Ascending aorta (tissue), 2 donors: ENCODE measurements at regions not wholly inside any gene's neighbourhood (a gene's known extent, or its start where the extent isn't known, plus 50 kb on each side); places are given as distances from the start of the nearest gene placed in this dataset.
"Not testable (repeated sequence)": the region's sequence is repeated elsewhere in the genome, so short reads cannot be mapped to it uniquely, and the experiment has no call there.

Source experiments
- DNase-seq, 2 donors: peaks; one replicate each; pipeline ENCODE4 v3.0.0-alpha.2; 2019; ENCODE audit warnings: low spot score in 2 of 2
- H3K27ac ChIP-seq, 2 donors: fragments of 200-600 bp; sonication (generic); one replicate each; pipeline ENCODE4 v1.5.1; 2016 to 2017; ENCODE audit warnings: mild to moderate bottlenecking in 1 of 2
- H3K27me3 ChIP-seq: fragments of 200-600 bp; sonication (generic); one replicate; pipeline ENCODE4 v1.5.1; 2017
- H3K36me3 ChIP-seq, 2 donors: fragments of 200-600 bp; sonication (generic); one replicate each; pipeline ENCODE4 v1.5.1; 2016
- H3K4me1 ChIP-seq, 2 donors: fragments of 200-600 bp; sonication (generic); one replicate each; pipeline ENCODE4 v1.5.1; 2016 to 2017; ENCODE audit warnings: mild to moderate bottlenecking in 1 of 2
- H3K4me3 ChIP-seq, 2 donors: fragments of 200-600 bp; sonication (generic); one replicate each; pipeline ENCODE4 v1.5.1; 2016 to 2017; ENCODE audit warnings: mild to moderate bottlenecking in 1 of 2
- H3K9me3 ChIP-seq, 2 donors: fragments of 200-600 bp; sonication (generic); one replicate each; pipeline ENCODE4 v1.5.1; 2016
- intact Hi-C: fragments of 100-400 bp; cut with DNase I; formaldehyde crosslinking; loops from one replicate; pipeline ENCODE4 v1.15.1; 2023
- TF ChIP-seq, protein P1 (sequence below), 3 experiments: fragments of 200-600 bp in 2 of 3; fragments of 450-650 bp in 1 of 3; sonication (generic) in 2 of 3; IDR thresholded peaks; one replicate each; pipeline ENCODE4 v1.5.1; 2016 to 2019; ENCODE audit warnings: antibody characterized with exemption in 3 of 3, mild to moderate bottlenecking in 1 of 3, moderate library complexity in 1 of 3

DNA sequence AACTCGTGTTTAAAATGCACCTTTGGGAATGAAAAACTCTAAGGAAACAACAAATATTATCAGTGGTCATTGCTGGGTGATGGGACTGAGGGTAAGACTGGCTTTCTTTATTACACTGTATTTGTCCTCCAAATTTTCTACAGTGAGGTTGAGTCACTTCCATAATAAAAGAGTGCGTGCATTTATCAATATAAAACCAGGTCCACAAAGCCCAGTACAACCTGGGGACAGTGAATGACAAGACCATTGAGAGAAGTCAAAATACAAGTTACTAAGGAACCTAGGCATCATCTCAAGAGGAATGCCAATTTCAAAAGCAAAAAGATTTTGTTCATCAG is 76.4 kb downstream of the MAGED4 start:
- TF ChIP-seq, protein P1, sequence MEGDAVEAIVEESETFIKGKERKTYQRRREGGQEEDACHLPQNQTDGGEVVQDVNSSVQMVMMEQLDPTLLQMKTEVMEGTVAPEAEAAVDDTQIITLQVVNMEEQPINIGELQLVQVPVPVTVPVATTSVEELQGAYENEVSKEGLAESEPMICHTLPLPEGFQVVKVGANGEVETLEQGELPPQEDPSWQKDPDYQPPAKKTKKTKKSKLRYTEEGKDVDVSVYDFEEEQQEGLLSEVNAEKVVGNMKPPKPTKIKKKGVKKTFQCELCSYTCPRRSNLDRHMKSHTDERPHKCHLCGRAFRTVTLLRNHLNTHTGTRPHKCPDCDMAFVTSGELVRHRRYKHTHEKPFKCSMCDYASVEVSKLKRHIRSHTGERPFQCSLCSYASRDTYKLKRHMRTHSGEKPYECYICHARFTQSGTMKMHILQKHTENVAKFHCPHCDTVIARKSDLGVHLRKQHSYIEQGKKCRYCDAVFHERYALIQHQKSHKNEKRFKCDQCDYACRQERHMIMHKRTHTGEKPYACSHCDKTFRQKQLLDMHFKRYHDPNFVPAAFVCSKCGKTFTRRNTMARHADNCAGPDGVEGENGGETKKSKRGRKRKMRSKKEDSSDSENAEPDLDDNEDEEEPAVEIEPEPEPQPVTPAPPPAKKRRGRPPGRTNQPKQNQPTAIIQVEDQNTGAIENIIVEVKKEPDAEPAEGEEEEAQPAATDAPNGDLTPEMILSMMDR (IDR thresholded peaks at IDR 0.05), result no peak
- no peak for DNase-seq
- Histone ChIP-seq H3K27ac (no peak overlapping the region), H3K4me3 (peak overlapping the region; percentile 59 to 66), H3K4me1 (peaks cover 0 to 5% of the 10 kb centered on the region in 2 donors), H3K27me3 (no peaks in the 10 kb centered on the region), H3K9me3 (no peaks in the 10 kb centered on the region), H3K36me3 (no peaks in the 10 kb centered on the region)
- intact Hi-C loops, result loop anchor here (5.0 to 10.0 kb wide), 4 partner anchors 369 to 1161 kb away; partner anchors contain the start of genes MAGED1, NUDT10, RIBC1 and SMC1A

DNA sequence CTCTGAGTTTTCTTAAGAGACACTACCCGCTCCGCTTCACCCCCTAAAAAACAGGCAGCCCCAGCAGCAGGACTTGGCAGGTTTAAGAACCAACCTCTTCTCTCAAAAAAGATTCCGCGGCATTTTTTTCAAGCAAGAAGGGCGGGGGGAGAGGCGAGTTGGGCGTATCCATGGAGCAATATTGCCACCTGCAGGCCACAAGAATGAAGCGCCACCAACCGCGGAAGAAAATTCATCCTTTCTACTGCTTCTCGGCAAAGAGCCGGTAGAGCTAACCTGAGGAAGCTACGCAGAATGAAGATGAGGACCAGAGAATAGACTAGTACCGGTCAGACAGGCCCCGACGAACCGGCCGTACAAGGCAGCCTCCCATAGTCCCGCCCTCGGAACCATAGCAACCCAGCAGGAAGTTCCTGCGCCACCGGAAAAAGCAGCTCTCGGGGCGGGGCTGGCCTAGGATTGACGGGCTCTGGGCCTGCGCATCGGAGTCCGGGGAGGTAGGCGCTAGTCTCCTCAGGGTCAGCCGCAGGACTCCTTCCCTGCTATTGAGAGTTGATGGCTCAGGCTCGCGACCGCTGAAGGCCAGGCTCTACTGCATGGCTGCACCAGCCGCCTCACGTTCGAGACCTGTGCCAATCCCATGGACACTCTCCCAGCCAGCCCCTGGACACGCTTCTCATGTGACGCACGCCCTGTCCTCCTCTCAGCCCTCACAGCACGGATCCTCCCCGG is 76.9 kb downstream of the MAGED4 start:
- Histone ChIP-seq H3K4me3 (peak overlapping the region; percentile 59 to 66), H3K27ac (peak overlapping the region; percentile 83 to 91), H3K9me3 (no peaks in the 10 kb centered on the region), H3K4me1 (peaks cover 0 to 5% of the 10 kb centered on the region in 2 donors), H3K36me3 (no peaks in the 10 kb centered on the region), H3K27me3 (no peaks in the 10 kb centered on the region)
- intact Hi-C loops, result loop anchor here (5.0 to 10.0 kb wide), 4 partner anchors 369 to 1161 kb away; partner anchors contain the start of genes MAGED1, NUDT10, RIBC1 and SMC1A
- DNase-seq, result peak; percentile 83 to 96
- TF ChIP-seq, protein P1 (IDR thresholded peaks at IDR 0.05), result peak; percentile 97 to 99 (median 98)

DNA sequence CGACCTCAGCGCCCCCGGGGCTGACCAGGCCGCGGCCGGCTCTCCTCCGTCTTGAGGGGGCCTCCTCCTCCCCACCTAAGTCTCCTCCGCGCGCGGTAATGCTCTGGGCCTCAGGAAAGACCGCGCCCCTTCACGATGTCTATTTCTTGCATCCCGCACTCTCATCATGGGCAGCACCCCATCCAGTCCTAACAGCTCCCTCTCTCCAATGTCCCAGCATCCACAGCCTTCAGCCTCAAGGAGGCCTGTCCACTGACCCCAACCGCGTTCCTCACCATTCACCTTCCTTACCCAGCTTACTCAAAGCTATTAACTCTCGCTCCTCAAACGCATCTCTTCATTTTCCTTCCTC is 77.5 kb downstream of the MAGED4 start:
- peak overlapping the region; percentile 59 to 66 for H3K4me3 ChIP-seq
- DNase-seq, result no peak
- no peaks in the 10 kb centered on the region for H3K36me3 ChIP-seq
- no peaks in the 10 kb centered on the region for H3K9me3 ChIP-seq
- H3K4me1 ChIP-seq, result peaks cover 0 to 5% of the 10 kb centered on the region in 2 donors
- TF ChIP-seq, protein P1 (IDR thresholded peaks at IDR 0.05), result no peak
- H3K27me3 ChIP-seq, result no peaks in the 10 kb centered on the region
- peak overlapping the region; percentile 83 to 91 for H3K27ac ChIP-seq
- intact Hi-C loops, result loop anchor here (5.0 to 10.0 kb wide), 4 partner anchors 370 to 1160 kb away; partner anchors contain the start of genes MAGED1, NUDT10, RIBC1 and SMC1A

DNA sequence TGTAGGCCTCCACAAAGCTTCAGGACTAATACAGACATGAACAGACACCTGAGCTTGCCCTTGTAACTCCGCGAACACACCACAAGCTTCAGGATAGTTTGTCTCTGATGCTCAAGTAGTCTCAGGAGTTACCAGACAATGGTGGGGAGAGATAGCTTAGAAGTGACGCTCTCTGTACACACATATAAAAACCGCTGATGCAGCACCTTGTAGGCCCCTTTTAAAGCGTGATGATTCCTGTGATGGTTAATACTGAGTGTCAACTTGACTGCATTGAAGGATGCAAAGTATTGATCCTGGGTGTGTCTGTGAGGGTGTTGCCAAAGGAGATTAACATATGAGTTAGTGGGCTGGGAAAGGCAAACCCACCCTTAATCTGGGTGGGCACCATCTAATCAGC is 78.7 kb downstream of the MAGED4 start:
- H3K4me1 ChIP-seq, result peaks cover 0 to 5% of the 10 kb centered on the region in 2 donors
- no peak overlapping the region for H3K4me3 ChIP-seq
- no peaks in the 10 kb centered on the region for H3K27me3 ChIP-seq
- H3K36me3 ChIP-seq, result no peaks in the 10 kb centered on the region
- no peak overlapping the region for H3K27ac ChIP-seq
- TF ChIP-seq, protein P1 (IDR thresholded peaks at IDR 0.05), result no peak
- no peak for DNase-seq
- no peaks in the 10 kb centered on the region for H3K9me3 ChIP-seq
- intact Hi-C loops, result loop anchor here (5.0 to 10.0 kb wide), 4 partner anchors 371 to 1159 kb away; partner anchors contain the start of genes MAGED1, NUDT10, RIBC1 and SMC1A

DNA sequence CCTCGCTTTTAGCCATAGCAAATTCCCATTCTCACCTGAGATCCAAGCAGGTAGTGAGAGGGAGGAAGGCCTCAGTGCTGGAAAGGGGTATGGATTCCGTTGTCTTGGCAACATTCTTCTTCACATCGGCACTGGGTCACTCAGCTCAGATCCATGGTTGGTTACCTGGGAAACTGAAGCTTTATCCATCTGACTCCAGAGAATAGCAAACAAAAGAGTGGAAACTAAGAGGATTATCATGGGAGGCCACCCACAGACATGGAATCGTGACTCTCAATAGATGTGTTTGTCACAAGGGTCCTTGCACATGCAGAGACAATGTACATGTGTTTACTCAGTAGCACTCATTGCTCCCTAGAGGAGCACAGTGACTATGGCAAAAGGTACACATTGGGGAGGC is 81.0 kb downstream of the MAGED4 start:
- Histone ChIP-seq H3K36me3 (no peaks in the 10 kb centered on the region), H3K4me3 (no peak overlapping the region), H3K27me3 (no peaks in the 10 kb centered on the region), H3K9me3 (no peaks in the 10 kb centered on the region), H3K4me1 (peaks cover 0 to 5% of the 10 kb centered on the region in 2 donors), H3K27ac (no peak overlapping the region)
- intact Hi-C loops, result loop anchor here (10.0 kb wide), 1 partner anchor 931 kb away; the partner anchor contains the start of gene NUDT10
- TF ChIP-seq, protein P1 (IDR thresholded peaks at IDR 0.05), result no peak
- DNase-seq, result no peak

DNA sequence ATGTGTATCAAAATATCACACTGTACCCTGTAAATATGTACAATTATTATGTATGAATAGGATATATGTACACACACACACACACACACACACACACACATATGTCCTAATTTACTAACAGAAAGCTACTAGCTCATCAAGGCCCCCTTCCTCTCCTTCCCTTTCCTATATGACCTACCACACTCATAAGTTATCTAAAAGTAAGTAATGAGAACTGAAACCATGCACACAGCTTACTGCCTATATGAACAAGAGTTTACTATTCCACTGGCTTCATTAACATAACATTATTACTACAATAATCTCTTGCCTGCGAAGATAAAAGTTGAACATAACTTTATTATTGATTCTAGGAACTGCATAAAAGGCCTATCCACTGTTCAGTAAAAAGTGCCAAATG is 83.8 kb downstream of the MAGED4 start:
- not testable (repeated sequence) for DNase-seq, H3K9me3 ChIP-seq, H3K4me1 ChIP-seq, H3K36me3 ChIP-seq, H3K27me3 ChIP-seq, H3K27ac ChIP-seq, H3K4me3 ChIP-seq
- intact Hi-C loops, result loop anchor here (10.0 kb wide), 1 partner anchor 934 kb away; the partner anchor contains the start of gene NUDT10
